B cell (primary cell): ENCODE measurements at regions not wholly inside any gene's neighbourhood (a gene's known extent, or its start where the extent isn't known, plus 50 kb on each side); places are given as distances from the start of the nearest gene placed in this dataset.

Experiments
- EZH2 ChIP-seq: IDR thresholded peaks from 2 replicates; pipeline ENCODE4 v1.6.1; 2012; ENCODE audit warnings: borderline replicate concordance, low read depth, mild to moderate bottlenecking, moderate library complexity, low read length; ENCODE audit not compliant: insufficient read depth, poor library complexity, severe bottlenecking
- TF ChIP-seq, protein P1 (sequence below): fragments of 200-600 bp; IDR thresholded peaks from one replicate; pipeline ENCODE4 v1.8.0; 2022; ENCODE audit warnings: antibody characterized with exemption, mild to moderate bottlenecking

DNA sequence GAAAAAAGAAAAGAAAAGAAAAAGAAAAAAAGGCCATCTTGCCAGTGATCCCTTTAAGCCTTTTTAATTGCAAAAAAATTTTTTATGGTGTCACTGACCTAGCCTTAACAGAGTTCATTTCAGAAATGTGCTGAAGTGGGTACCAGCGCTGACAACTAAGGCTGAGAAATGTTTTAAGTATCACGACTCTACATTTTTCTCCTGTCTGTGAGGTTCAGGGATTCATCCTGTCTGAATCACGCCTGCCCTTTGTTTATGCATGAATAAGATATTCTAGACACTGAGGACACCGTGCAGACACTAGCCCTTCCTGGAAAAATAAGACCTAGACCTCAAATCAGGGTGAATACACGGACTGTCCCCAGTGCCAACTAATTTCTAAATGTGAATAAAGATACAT is 154.4 kb upstream of the NOCT start:
- TF ChIP-seq EZH2: no peak
- TF ChIP-seq, protein P1, sequence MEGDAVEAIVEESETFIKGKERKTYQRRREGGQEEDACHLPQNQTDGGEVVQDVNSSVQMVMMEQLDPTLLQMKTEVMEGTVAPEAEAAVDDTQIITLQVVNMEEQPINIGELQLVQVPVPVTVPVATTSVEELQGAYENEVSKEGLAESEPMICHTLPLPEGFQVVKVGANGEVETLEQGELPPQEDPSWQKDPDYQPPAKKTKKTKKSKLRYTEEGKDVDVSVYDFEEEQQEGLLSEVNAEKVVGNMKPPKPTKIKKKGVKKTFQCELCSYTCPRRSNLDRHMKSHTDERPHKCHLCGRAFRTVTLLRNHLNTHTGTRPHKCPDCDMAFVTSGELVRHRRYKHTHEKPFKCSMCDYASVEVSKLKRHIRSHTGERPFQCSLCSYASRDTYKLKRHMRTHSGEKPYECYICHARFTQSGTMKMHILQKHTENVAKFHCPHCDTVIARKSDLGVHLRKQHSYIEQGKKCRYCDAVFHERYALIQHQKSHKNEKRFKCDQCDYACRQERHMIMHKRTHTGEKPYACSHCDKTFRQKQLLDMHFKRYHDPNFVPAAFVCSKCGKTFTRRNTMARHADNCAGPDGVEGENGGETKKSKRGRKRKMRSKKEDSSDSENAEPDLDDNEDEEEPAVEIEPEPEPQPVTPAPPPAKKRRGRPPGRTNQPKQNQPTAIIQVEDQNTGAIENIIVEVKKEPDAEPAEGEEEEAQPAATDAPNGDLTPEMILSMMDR: no peak
